Endothelial cell of umbilical vein (primary cell): ENCODE measurements at regions not wholly inside any gene's neighbourhood (a gene's known extent, or its start where the extent isn't known, plus 50 kb on each side); places are given as distances from the start of the nearest gene placed in this dataset.

Experiments used
- BruUV-seq: library from RNA; stranded (reverse); fragments of 400-500 nt; replicated peaks from 2 replicates; lab custom pipeline; 2021; lab: Mats Ljungman, UMichigan
- CTCF ChIA-PET: fragments of 300-600, 350-600 bp; sonication (Branson Sonifier 250); formaldehyde crosslinking; loops from one replicate; lab custom pipeline; 2021; ENCODE audit warnings: antibody characterized with exemption, inconsistent platforms; lab: Charles Lee
- POLR2A ChIA-PET: fragments of 300-600, 350-600 bp; sonication (Branson Sonifier 250); formaldehyde crosslinking; loops from one replicate; lab custom pipeline; 2021; ENCODE audit warnings: antibody characterized with exemption, inconsistent platforms; lab: Charles Lee
- DNase-seq: peaks from one replicate; pipeline ENCODE4 v3.0.0-alpha.2; 2011; ENCODE audit warnings: low read depth, low spot score
- FAIRE-seq: peaks from 2 replicates; lab custom pipeline; 2011; peaks lifted over from hg19 to GRCh38; lab: Jason Lieb, UNC
- H2AFZ ChIP-seq: 2 replicates; pipeline ENCODE4 v1.6.0; 2012; ENCODE audit warnings: low read depth, low read length, control low read depth, inconsistent platforms
- H3K27ac ChIP-seq: 2 replicates; pipeline ENCODE4 v1.5.1; 2011; ENCODE audit warnings: low read depth, mild to moderate bottlenecking, control low read depth, low read length, moderate library complexity; ENCODE audit not compliant: insufficient read depth
- H3K27me3 ChIP-seq, 2 experiments: 2 replicates each; pipeline versions ENCODE4 v1.6.0 to v1.6.1; 2011; ENCODE audit warnings: low read length in 2 of 2, mixed read lengths in 1 of 2; ENCODE audit not compliant: control insufficient read depth in 2 of 2, insufficient read depth in 2 of 2
- H3K36me3 ChIP-seq, 2 experiments: 2 replicates in 1 of 2; 3 replicates in 1 of 2; pipeline ENCODE4 v1.5.1; 2011; ENCODE audit warnings: low read length in 2 of 2, mild to moderate bottlenecking in 1 of 2, moderate library complexity in 1 of 2; ENCODE audit not compliant: control insufficient read depth in 2 of 2, insufficient read depth in 2 of 2; ENCODE audit errors: extremely low read depth in 1 of 2
- H3K4me1 ChIP-seq: 3 replicates; pipeline ENCODE4 v1.5.1; 2011; ENCODE audit warnings: mild to moderate bottlenecking, low read length; ENCODE audit not compliant: control insufficient read depth, insufficient read depth; ENCODE audit errors: extremely low read depth
- H3K4me2 ChIP-seq: 2 replicates; pipeline ENCODE4 v1.6.1; 2011; ENCODE audit warnings: low read length, control low read depth, mixed read lengths; ENCODE audit not compliant: insufficient read depth
- H3K4me3 ChIP-seq, 3 experiments: fragments of 200-600 bp in 1 of 3; sonication (generic), shearing (Covaris generic) in 1 of 3; replicated peaks in 1 of 3; 2 replicates each; pipeline ENCODE4 v1.5.1; 2011 to 2016; ENCODE audit warnings: control low read depth in 3 of 3, low read length in 3 of 3, mild to moderate bottlenecking in 2 of 3, inconsistent platforms in 1 of 3, low read depth in 1 of 3, moderate library complexity in 1 of 3; ENCODE audit not compliant: insufficient read depth in 1 of 3
- H3K79me2 ChIP-seq: 2 replicates; pipeline ENCODE4 v1.6.0; 2012; ENCODE audit warnings: low read length, inconsistent platforms; ENCODE audit not compliant: control insufficient read depth, insufficient read depth
- H3K9ac ChIP-seq: replicated peaks from 2 replicates; pipeline ENCODE3; 2011; ENCODE audit warnings: low read length, control low read depth; ENCODE audit not compliant: insufficient read depth; ENCODE audit errors: extremely low read depth
- H3K9me1 ChIP-seq: replicated peaks from 3 replicates; pipeline ENCODE4 v1.6.0; 2011; ENCODE audit warnings: mild to moderate bottlenecking, low read length; ENCODE audit not compliant: control insufficient read depth, insufficient read depth; ENCODE audit errors: extremely low read depth
- H3K9me3 ChIP-seq: replicated peaks from 2 replicates; pipeline ENCODE4 v1.5.1; 2012; ENCODE audit warnings: low read length, inconsistent platforms; ENCODE audit not compliant: control insufficient read depth, insufficient read depth
- H4K20me1 ChIP-seq: replicated peaks from 2 replicates; pipeline ENCODE3; 2011; ENCODE audit warnings: mild to moderate bottlenecking, low read length; ENCODE audit not compliant: control insufficient read depth, insufficient read depth; ENCODE audit errors: extremely low read depth
- EZH2 ChIP-seq: IDR thresholded peaks from 2 replicates; pipeline ENCODE4 v1.6.1; 2012; ENCODE audit warnings: borderline replicate concordance, low read depth, mild to moderate bottlenecking, moderate library complexity, low read length, inconsistent platforms; ENCODE audit not compliant: severe bottlenecking
- FOS ChIP-seq: IDR thresholded peaks from 2 replicates; pipeline ENCODE4 v1.6.1; 2011; ENCODE audit warnings: mild to moderate bottlenecking, low read length, moderate library complexity, borderline replicate concordance; ENCODE audit not compliant: insufficient read depth
- GATA2 ChIP-seq: IDR thresholded peaks from 2 replicates; pipeline ENCODE4 v1.7.0; 2011; ENCODE audit warnings: low read depth, mild to moderate bottlenecking, moderate library complexity, mixed read lengths, low read length; ENCODE audit not compliant: insufficient read length, insufficient read depth
- JUN ChIP-seq: IDR thresholded peaks from 2 replicates; pipeline ENCODE4 v1.6.1; 2011; ENCODE audit warnings: borderline replicate concordance, low read depth; ENCODE audit not compliant: insufficient read length, insufficient read depth
- MYC ChIP-seq: IDR thresholded peaks from one replicate; pipeline ENCODE4 v1.6.1; 2011; ENCODE audit warnings: mild to moderate bottlenecking, low read depth, low read length
- POLR2A ChIP-seq: IDR thresholded peaks from 2 replicates; pipeline ENCODE4 v1.6.1; 2012; ENCODE audit warnings: low read depth, mild to moderate bottlenecking, control low read depth, low read length
- POLR2AphosphoS5 ChIP-seq: IDR thresholded peaks from 2 replicates; pipeline ENCODE4 v1.6.1; 2012; ENCODE audit warnings: low read depth, mild to moderate bottlenecking, control low read depth, low read length, moderate library complexity; ENCODE audit not compliant: insufficient read depth
- dilution Hi-C: fragments of 300-500 bp; cut with MboI; formaldehyde crosslinking; loops from one replicate; pipeline ENCODE4 v1.15.0; 2019; ENCODE audit warnings: low sequenced_read_pairs; ENCODE audit not compliant: extremely low pct_ligation_motif_present
- intact Hi-C: fragments of 100-400 bp; cut with micrococcal nuclease; formaldehyde crosslinking; loops from one replicate; pipeline ENCODE4 v1.10.0; 2022
- TF ChIP-seq, protein P1 (sequence below): IDR thresholded peaks from 2 replicates; pipeline ENCODE4 v1.6.1; 2011; ENCODE audit not compliant: insufficient read depth, insufficient read length
- TF ChIP-seq, protein P2 (sequence below), 2 donors: IDR thresholded peaks; 1 replicate in 1 of 2; 2 replicates in 1 of 2; pipeline ENCODE4 v1.5.1; 2011; ENCODE audit warnings: low read length in 2 of 2, mild to moderate bottlenecking in 2 of 2, moderate library complexity in 2 of 2, control low read depth in 1 of 2, inconsistent platforms in 1 of 2, low read depth in 1 of 2; ENCODE audit not compliant: insufficient read depth in 1 of 2; ENCODE audit errors: extremely low read depth in 1 of 2

DNA sequence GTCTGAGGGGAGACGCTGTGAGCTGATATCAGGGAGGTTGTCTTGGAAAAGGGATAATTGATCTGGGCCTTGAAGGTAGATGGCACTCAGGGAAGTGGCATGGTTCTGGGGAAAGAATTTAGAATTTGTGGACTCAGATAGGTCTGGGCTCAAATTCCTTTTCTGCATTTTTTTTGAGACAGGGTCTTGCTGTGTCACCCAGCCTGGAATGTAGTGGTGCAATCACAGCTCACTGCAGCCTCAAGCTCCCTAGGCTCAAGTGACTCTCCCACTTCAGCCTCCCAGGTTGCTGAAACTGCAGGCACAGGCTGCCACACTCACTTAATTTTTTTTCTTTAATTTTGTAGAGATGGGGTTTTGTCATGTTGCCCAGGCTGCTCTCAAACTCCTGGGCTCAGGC lies 98.1 kb upstream of the NCOR2 start:
- Histone ChIP-seq H3K9me1 (no peaks in the 10 kb centered on the region), H3K4me3 (no peak overlapping the region), H3K4me2 (no peak overlapping the region), H3K79me2 (no peaks in the 10 kb centered on the region), H3K27me3 (no peaks in the 10 kb centered on the region), H3K4me1 (peaks cover 19% of the 10 kb centered on the region), H3K9me3 (no peaks in the 10 kb centered on the region), H3K9ac (no peak overlapping the region), H3K36me3 (no peaks in the 10 kb centered on the region), H2AFZ (no peak overlapping the region), H3K27ac (no peak overlapping the region), H4K20me1 (no peaks in the 10 kb centered on the region)
- intact Hi-C loops (no loop called here), dilution Hi-C loops (no loop called here)
- ChIA-PET POLR2A (no interaction called here), CTCF (no interaction called here)
- BruUV-seq: no TSS peak
- DNase-seq (no peak), FAIRE-seq (no peak)
- TF ChIP-seq, protein P1, sequence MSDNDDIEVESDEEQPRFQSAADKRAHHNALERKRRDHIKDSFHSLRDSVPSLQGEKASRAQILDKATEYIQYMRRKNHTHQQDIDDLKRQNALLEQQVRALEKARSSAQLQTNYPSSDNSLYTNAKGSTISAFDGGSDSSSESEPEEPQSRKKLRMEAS: no peak
- TF ChIP-seq MYC: no peak
- no peak for TF ChIP-seq FOS
- no peak for TF ChIP-seq POLR2AphosphoS5
- no peak for TF ChIP-seq JUN
- TF ChIP-seq, protein P2, sequence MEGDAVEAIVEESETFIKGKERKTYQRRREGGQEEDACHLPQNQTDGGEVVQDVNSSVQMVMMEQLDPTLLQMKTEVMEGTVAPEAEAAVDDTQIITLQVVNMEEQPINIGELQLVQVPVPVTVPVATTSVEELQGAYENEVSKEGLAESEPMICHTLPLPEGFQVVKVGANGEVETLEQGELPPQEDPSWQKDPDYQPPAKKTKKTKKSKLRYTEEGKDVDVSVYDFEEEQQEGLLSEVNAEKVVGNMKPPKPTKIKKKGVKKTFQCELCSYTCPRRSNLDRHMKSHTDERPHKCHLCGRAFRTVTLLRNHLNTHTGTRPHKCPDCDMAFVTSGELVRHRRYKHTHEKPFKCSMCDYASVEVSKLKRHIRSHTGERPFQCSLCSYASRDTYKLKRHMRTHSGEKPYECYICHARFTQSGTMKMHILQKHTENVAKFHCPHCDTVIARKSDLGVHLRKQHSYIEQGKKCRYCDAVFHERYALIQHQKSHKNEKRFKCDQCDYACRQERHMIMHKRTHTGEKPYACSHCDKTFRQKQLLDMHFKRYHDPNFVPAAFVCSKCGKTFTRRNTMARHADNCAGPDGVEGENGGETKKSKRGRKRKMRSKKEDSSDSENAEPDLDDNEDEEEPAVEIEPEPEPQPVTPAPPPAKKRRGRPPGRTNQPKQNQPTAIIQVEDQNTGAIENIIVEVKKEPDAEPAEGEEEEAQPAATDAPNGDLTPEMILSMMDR (IDR thresholded peaks at IDR 0.05; ENCODE audit: extremely low read depth in 1 of 2, insufficient read depth in 1 of 2, low read depth in 1 of 2, low read length in 2 of 2): no peak
- TF ChIP-seq EZH2: no peak
- TF ChIP-seq GATA2: no peak
- no peak for TF ChIP-seq POLR2A
